ENCODE measurements at regions not wholly inside any gene's neighbourhood (a gene's known extent, or its start where the extent isn't known, plus 50 kb on each side); places are given as distances from the start of the nearest gene placed in this dataset.
"Not testable (repeated sequence)": the region's sequence is repeated elsewhere in the genome, so short reads cannot be mapped to it uniquely, and the experiment has no call there.

- Histone ChIP-seq H3K36me3 (ENCODE audit: control insufficient read depth, low read depth, low read length) (no peaks in the 10 kb centered on the region), H3K4me3 (ENCODE audit: low read length) (no peak overlapping the region), H3K9me3 (ENCODE audit: control insufficient read depth, low read depth, low read length) (peaks cover 6% of the 10 kb centered on the region), H3K27me3 (ENCODE audit: control insufficient read depth, insufficient read depth, low read length) (no peaks in the 10 kb centered on the region), H3K4me1 (ENCODE audit: control insufficient read depth, low read depth, low read length) (no peaks in the 10 kb centered on the region), H3K9ac (ENCODE audit: low read length) (no peak overlapping the region), H3K27ac (ENCODE audit: low read length) (no peak overlapping the region)
Measured at GRCh38 chr3:80668100-80668499, 900.3 kb upstream of the ROBO1 start.

GRCh38 chr3:80663426-80663825 is 895.6 kb upstream of the ROBO1 start:
- no peak overlapping the region for H3K9ac ChIP-seq (ENCODE audit: low read length)
- H3K4me1 ChIP-seq (ENCODE audit: control insufficient read depth, low read depth, low read length) = no peaks in the 10 kb centered on the region
- H3K36me3 ChIP-seq (ENCODE audit: control insufficient read depth, low read depth, low read length) = no peaks in the 10 kb centered on the region
- H3K4me3 ChIP-seq (ENCODE audit: low read length) = no peak overlapping the region
- no peak overlapping the region for H3K27ac ChIP-seq (ENCODE audit: low read length)
- peaks cover 6% of the 10 kb centered on the region for H3K9me3 ChIP-seq (ENCODE audit: control insufficient read depth, low read depth, low read length)
- H3K27me3 ChIP-seq (ENCODE audit: control insufficient read depth, insufficient read depth, low read length) = no peaks in the 10 kb centered on the region

- Histone ChIP-seq H3K27ac (ENCODE audit: low read length) (no peak overlapping the region), H3K4me3 (ENCODE audit: low read length) (no peak overlapping the region), H3K9me3 (ENCODE audit: control insufficient read depth, low read depth, low read length) (no peaks in the 10 kb centered on the region), H3K9ac (ENCODE audit: low read length) (no peak overlapping the region), H3K36me3 (ENCODE audit: control insufficient read depth, low read depth, low read length) (no peaks in the 10 kb centered on the region), H3K4me1 (ENCODE audit: control insufficient read depth, low read depth, low read length) (no peaks in the 10 kb centered on the region), H3K27me3 (ENCODE audit: control insufficient read depth, insufficient read depth, low read length) (no peaks in the 10 kb centered on the region)
Measured at GRCh38 chr3:80655216-80655615, 887.4 kb upstream of the ROBO1 start.

DNA sequence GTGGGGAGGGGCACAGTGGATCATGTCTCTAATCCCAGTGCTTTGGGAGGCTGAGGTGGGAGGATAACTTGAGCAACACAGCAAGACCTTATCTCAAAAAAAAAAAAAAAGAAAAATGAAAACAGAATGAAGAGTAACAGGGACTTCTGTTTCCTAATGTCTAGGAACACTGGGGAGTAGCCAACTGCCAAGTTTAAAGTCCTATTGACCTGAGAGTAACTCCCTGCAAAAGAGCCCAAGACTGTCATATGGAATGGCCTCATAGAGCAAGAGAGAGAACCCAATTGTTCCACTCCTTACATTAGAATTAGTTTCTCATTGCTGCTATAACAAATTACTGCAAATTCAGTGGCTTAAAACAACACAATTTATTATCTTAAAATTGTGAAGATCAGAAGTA is 881.4 kb upstream of the ROBO1 start:
- H3K9me3 ChIP-seq (ENCODE audit: control insufficient read depth, low read depth, low read length) = no peaks in the 10 kb centered on the region
- H3K4me3 ChIP-seq (ENCODE audit: low read length) = no peak overlapping the region
- H3K27me3 ChIP-seq (ENCODE audit: control insufficient read depth, insufficient read depth, low read length) = no peaks in the 10 kb centered on the region
- no peak overlapping the region for H3K9ac ChIP-seq (ENCODE audit: low read length)
- no peaks in the 10 kb centered on the region for H3K4me1 ChIP-seq (ENCODE audit: control insufficient read depth, low read depth, low read length)
- no peaks in the 10 kb centered on the region for H3K36me3 ChIP-seq (ENCODE audit: control insufficient read depth, low read depth, low read length)
- H3K27ac ChIP-seq (ENCODE audit: low read length) = no peak overlapping the region

GRCh38 chr3:80643421-80643820 is 875.6 kb upstream of the ROBO1 start:
- Histone ChIP-seq H3K4me1 (ENCODE audit: control insufficient read depth, low read depth, low read length) (no peaks in the 10 kb centered on the region), H3K36me3 (ENCODE audit: control insufficient read depth, low read depth, low read length) (no peaks in the 10 kb centered on the region), H3K27me3 (ENCODE audit: control insufficient read depth, insufficient read depth, low read length) (no peaks in the 10 kb centered on the region), H3K27ac (ENCODE audit: low read length) (no peak overlapping the region), H3K4me3 (ENCODE audit: low read length) (no peak overlapping the region), H3K9ac (ENCODE audit: low read length) (no peak overlapping the region), H3K9me3 (ENCODE audit: control insufficient read depth, low read depth, low read length) (no peaks in the 10 kb centered on the region)

DNA sequence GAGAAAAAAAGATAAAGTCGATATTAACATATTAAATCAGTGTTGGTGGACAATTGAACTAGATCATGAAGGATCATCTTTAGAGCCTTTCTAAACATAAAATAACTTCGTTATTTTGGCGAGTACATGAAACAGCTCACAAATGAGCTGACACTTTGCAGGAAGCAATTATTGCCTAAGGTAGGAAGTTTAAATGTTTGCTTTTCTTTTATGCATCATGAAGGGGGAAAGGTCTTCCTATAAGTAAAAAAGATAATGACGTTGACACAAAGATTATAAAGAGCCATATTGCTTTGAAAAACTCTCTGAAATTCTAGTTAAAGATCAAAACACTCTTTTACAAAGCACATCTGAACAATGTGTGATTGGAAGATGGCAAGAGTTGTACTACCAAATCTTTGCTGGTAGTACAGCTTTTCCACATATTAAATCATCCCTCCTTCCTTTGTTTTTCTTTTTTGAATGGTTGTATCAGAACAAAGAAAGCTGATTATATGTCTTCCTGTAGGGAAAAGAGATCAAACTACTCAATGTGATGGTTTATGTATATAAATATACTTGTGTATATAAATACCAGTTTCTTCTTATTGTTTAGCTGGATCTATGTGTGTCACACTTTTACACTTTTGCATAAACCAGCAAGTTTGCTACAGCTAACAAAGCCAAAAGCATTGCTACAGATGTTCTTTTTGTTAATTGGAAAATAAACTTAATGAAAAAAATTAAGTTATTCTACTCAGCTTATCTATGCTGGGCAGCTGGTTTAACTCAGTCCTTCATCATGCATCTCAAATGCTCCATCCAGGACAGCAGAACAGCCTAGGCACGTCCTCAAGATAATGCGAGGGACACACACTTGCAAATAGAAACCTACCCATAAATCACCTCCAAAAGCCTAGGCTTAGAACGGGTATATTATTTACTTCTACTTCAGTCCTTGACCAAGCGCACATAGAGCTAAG is 850.8 kb upstream of the ROBO1 start:
- Histone ChIP-seq H3K36me3 (ENCODE audit: control insufficient read depth, low read depth, low read length) (no peaks in the 10 kb centered on the region), H3K4me3 (ENCODE audit: low read length) (no peak overlapping the region), H3K9ac (ENCODE audit: low read length) (no peak overlapping the region), H3K9me3 (ENCODE audit: control insufficient read depth, low read depth, low read length) (no peaks in the 10 kb centered on the region), H3K27ac (ENCODE audit: low read length) (no peak overlapping the region), H3K27me3 (ENCODE audit: control insufficient read depth, insufficient read depth, low read length) (no peaks in the 10 kb centered on the region), H3K4me1 (ENCODE audit: control insufficient read depth, low read depth, low read length) (no peaks in the 10 kb centered on the region)

GRCh38 chr3:80612366-80612765 is 844.6 kb upstream of the ROBO1 start:
- H3K27me3 ChIP-seq (ENCODE audit: control insufficient read depth, insufficient read depth, low read length) = no peaks in the 10 kb centered on the region
- H3K4me1 ChIP-seq (ENCODE audit: control insufficient read depth, low read depth, low read length) = no peaks in the 10 kb centered on the region
- no peak overlapping the region for H3K9ac ChIP-seq (ENCODE audit: low read length)
- no peak overlapping the region for H3K27ac ChIP-seq (ENCODE audit: low read length)
- no peaks in the 10 kb centered on the region for H3K36me3 ChIP-seq (ENCODE audit: control insufficient read depth, low read depth, low read length)
- no peaks in the 10 kb centered on the region for H3K9me3 ChIP-seq (ENCODE audit: control insufficient read depth, low read depth, low read length)
- no peak overlapping the region for H3K4me3 ChIP-seq (ENCODE audit: low read length)

DNA sequence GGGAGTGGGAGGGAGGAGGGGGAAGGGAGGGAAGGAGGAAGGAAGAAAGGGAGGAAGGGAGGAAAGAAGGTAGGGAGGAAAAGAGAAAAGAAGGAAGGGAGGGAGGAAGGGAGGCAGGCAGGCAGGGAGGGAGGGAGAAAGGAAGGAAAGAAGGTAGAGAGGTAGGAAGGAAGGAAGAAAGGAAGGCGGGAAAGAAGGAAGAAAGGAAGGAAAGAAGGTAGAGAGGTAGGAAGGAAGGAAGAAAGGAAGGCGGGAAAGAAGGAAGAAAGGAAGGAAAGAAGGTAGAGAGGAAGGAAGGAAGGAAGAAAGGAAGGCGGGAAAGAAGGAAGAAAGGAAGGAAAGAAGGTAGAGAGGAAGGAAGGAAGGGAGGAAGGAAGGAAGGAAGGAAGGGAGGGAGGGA is 840.3 kb upstream of the ROBO1 start:
- H3K27me3 ChIP-seq (ENCODE audit: control insufficient read depth, insufficient read depth, low read length); H3K36me3 ChIP-seq (ENCODE audit: control insufficient read depth, low read depth, low read length); H3K9ac ChIP-seq (ENCODE audit: low read length); H3K4me3 ChIP-seq (ENCODE audit: low read length); H3K9me3 ChIP-seq (ENCODE audit: control insufficient read depth, low read depth, low read length); H3K27ac ChIP-seq (ENCODE audit: low read length): not testable (repeated sequence)
- H3K4me1 ChIP-seq (ENCODE audit: control insufficient read depth, low read depth, low read length) = peaks cover 12% of the 10 kb centered on the region

GRCh38 chr3:80606073-80606472 is 838.3 kb upstream of the ROBO1 start:
- H3K27ac ChIP-seq (ENCODE audit: low read length) = no peak overlapping the region
- no peaks in the 10 kb centered on the region for H3K27me3 ChIP-seq (ENCODE audit: control insufficient read depth, insufficient read depth, low read length)
- no peak overlapping the region for H3K4me3 ChIP-seq (ENCODE audit: low read length)
- no peaks in the 10 kb centered on the region for H3K36me3 ChIP-seq (ENCODE audit: control insufficient read depth, low read depth, low read length)
- H3K9ac ChIP-seq (ENCODE audit: low read length) = no peak overlapping the region
- peaks cover 12% of the 10 kb centered on the region for H3K4me1 ChIP-seq (ENCODE audit: control insufficient read depth, low read depth, low read length)
- H3K9me3 ChIP-seq (ENCODE audit: control insufficient read depth, low read depth, low read length) = no peaks in the 10 kb centered on the region

GRCh38 chr3:80601479-80601878 is 833.7 kb upstream of the ROBO1 start:
- H3K36me3 ChIP-seq (ENCODE audit: control insufficient read depth, low read depth, low read length) = no peaks in the 10 kb centered on the region
- H3K9ac ChIP-seq (ENCODE audit: low read length) = no peak overlapping the region
- H3K4me1 ChIP-seq (ENCODE audit: control insufficient read depth, low read depth, low read length) = peaks cover 5% of the 10 kb centered on the region
- H3K27me3 ChIP-seq (ENCODE audit: control insufficient read depth, insufficient read depth, low read length) = no peaks in the 10 kb centered on the region
- no peak overlapping the region for H3K4me3 ChIP-seq (ENCODE audit: low read length)
- no peaks in the 10 kb centered on the region for H3K9me3 ChIP-seq (ENCODE audit: control insufficient read depth, low read depth, low read length)
- H3K27ac ChIP-seq (ENCODE audit: low read length) = no peak overlapping the region

DNA sequence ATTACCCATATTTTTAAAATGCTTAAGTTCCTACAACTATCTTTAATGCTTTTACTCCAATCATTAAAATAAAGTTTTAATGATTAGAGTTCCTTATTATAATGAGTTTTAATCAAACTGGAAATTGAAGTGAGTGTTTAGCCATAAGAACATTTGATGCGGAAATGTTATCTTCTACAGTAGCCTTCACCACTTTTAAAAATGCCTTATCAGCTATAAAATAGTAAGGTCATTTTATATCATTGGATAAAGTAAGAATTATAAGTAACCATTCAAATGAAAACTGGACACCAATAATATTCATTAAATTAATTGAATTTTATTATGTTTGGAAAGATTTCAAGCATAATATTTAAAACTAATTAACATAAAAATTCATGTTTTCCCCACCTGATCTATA is 825.0 kb upstream of the ROBO1 start:
- H3K4me1 ChIP-seq (ENCODE audit: control insufficient read depth, low read depth, low read length) = no peaks in the 10 kb centered on the region

GRCh38 chr3:80586338-80586737 is 818.5 kb upstream of the ROBO1 start:
- Histone ChIP-seq H3K4me1 (ENCODE audit: control insufficient read depth, low read depth, low read length) (no peaks in the 10 kb centered on the region), H3K27me3 (ENCODE audit: control insufficient read depth, insufficient read depth, low read length) (no peaks in the 10 kb centered on the region), H3K4me3 (ENCODE audit: low read length) (no peak overlapping the region), H3K9ac (ENCODE audit: low read length) (no peak overlapping the region), H3K9me3 (ENCODE audit: control insufficient read depth, low read depth, low read length) (no peaks in the 10 kb centered on the region), H3K27ac (ENCODE audit: low read length) (no peak overlapping the region), H3K36me3 (ENCODE audit: control insufficient read depth, low read depth, low read length) (no peaks in the 10 kb centered on the region)

More for the DNA sequence above, 825.0 kb upstream of the ROBO1 start:
- Histone ChIP-seq H3K27me3 (ENCODE audit: control insufficient read depth, insufficient read depth, low read length) (no peaks in the 10 kb centered on the region), H3K9me3 (ENCODE audit: control insufficient read depth, low read depth, low read length) (no peaks in the 10 kb centered on the region), H3K36me3 (ENCODE audit: control insufficient read depth, low read depth, low read length) (no peaks in the 10 kb centered on the region), H3K9ac (ENCODE audit: low read length) (no peak overlapping the region), H3K27ac (ENCODE audit: low read length) (no peak overlapping the region), H3K4me3 (ENCODE audit: low read length) (no peak overlapping the region)

Data from iPS-18a (cell line).